ENCODE measurements at regions not wholly inside any gene's neighbourhood (a gene's known extent, or its start where the extent isn't known, plus 50 kb on each side); places are given as distances from the start of the nearest gene placed in this dataset.

DNA sequence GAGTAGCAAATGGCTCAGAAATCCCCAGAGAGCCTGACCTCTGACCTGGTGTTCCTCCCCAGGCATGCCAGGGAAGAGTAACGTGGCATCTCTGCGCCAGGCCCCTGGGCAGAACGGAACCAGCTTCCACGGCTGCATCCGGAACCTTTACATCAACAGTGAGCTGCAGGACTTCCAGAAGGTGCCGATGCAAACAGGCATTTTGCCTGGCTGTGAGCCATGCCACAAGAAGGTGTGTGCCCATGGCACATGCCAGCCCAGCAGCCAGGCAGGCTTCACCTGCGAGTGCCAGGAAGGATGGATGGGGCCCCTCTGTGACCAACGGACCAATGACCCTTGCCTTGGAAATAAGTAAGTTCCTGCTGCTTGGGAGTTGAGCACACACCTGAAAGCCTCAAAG lies 83.4 kb upstream of the PACRGL start:
- TF ChIP-seq, protein P1, sequence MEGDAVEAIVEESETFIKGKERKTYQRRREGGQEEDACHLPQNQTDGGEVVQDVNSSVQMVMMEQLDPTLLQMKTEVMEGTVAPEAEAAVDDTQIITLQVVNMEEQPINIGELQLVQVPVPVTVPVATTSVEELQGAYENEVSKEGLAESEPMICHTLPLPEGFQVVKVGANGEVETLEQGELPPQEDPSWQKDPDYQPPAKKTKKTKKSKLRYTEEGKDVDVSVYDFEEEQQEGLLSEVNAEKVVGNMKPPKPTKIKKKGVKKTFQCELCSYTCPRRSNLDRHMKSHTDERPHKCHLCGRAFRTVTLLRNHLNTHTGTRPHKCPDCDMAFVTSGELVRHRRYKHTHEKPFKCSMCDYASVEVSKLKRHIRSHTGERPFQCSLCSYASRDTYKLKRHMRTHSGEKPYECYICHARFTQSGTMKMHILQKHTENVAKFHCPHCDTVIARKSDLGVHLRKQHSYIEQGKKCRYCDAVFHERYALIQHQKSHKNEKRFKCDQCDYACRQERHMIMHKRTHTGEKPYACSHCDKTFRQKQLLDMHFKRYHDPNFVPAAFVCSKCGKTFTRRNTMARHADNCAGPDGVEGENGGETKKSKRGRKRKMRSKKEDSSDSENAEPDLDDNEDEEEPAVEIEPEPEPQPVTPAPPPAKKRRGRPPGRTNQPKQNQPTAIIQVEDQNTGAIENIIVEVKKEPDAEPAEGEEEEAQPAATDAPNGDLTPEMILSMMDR (IDR thresholded peaks at IDR 0.05; ENCODE audit: low read depth, low read length) = no peak
- no peak overlapping the region for H3K4me3 ChIP-seq (ENCODE audit: low read depth, low read length)

DNA sequence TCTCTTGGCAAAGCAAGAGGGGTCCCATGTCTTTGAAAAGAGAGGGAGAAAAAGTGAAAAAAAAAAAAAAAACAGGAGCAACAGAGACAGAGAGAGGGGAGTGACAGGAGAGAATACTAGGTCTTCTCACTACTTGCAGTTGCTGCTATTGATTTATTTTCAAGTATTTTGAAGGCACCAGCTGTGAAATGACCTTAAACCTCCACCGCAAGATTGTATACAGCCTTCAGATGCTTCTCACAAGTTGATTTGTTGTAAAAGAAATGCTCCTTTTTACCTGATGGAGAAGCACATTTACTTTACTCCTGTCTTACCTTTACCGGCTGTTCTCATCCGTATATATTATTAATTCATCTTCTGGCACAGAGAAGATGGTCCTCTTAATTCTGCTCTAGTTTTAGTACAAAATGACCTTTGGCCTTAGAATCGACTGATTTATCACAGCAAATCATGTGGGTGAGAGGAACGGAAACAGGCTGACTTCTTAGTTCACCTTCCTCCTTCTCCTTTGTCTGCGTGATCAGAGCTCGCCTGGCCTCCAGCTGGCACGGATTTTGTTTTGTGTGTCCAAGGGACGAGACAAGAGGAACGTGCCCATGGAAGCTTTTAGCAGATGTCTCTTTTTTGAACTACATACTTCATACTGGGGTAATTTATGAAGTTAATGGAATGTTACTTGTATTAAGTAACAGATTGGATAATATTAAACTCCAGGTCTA lies 82.4 kb upstream of the PACRGL start:
- TF ChIP-seq, protein P1 (IDR thresholded peaks at IDR 0.05; ENCODE audit: low read depth, low read length) = no peak
- no peak overlapping the region for H3K4me3 ChIP-seq (ENCODE audit: low read depth, low read length)

DNA sequence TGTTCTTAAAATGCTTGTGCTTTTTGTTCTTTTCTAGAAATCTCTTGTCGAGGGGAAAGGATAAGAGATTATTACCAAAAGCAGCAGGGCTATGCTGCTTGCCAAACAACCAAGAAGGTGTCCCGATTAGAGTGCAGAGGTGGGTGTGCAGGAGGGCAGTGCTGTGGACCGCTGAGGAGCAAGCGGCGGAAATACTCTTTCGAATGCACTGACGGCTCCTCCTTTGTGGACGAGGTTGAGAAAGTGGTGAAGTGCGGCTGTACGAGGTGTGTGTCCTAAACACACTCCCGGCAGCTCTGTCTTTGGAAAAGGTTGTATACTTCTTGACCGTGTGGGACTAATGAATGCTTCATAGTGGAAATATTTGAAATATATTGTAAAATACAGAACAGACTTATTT lies 81.5 kb upstream of the PACRGL start:
- TF ChIP-seq, protein P1 (IDR thresholded peaks at IDR 0.05; ENCODE audit: low read depth, low read length) = no peak
- no peak overlapping the region for H3K4me3 ChIP-seq (ENCODE audit: low read depth, low read length)

DNA sequence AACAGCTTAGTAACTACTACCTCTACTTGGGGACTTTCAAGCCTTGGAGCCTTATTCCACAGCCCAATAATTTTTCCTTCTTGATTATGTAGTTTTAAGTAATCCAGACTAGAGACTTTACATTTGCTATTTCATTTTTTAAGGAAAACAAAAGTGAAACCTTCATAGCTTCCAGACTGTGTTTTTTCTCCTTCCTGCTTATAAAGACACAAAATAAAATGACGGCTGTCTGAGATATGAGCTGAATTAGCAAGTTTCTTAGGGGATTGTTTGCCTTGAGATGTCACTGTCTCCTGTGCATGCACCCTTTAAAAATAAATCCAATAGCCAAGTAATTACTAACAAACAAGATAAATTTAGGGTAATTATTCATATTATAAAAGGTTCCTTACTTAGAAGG lies 78.8 kb upstream of the PACRGL start:
- TF ChIP-seq, protein P1 (IDR thresholded peaks at IDR 0.05; ENCODE audit: low read depth, low read length) = no peak
- no peak overlapping the region for H3K4me3 ChIP-seq (ENCODE audit: low read depth, low read length)

DNA sequence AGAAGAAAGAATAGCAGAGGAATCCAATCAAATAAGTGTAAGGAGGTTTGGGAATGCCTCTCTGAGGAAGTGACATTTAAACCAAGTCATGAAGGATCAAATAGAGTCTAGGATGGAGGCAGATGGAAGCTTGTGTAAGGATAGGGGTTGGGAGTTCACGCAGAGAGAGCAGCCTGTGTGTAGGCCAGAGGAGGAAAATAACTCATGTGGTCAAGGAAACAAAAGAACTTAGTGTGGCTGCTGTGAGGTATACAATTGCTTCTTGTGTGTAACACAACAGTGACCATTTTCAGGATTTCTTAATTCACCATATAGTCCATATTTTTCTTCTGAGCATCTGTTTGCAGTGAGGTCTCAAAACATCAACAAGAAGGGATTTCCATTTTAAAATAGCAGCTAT lies 77.6 kb upstream of the PACRGL start:
- TF ChIP-seq, protein P1 (IDR thresholded peaks at IDR 0.05; ENCODE audit: low read depth, low read length) = no peak
- no peak overlapping the region for H3K4me3 ChIP-seq (ENCODE audit: low read depth, low read length)

DNA sequence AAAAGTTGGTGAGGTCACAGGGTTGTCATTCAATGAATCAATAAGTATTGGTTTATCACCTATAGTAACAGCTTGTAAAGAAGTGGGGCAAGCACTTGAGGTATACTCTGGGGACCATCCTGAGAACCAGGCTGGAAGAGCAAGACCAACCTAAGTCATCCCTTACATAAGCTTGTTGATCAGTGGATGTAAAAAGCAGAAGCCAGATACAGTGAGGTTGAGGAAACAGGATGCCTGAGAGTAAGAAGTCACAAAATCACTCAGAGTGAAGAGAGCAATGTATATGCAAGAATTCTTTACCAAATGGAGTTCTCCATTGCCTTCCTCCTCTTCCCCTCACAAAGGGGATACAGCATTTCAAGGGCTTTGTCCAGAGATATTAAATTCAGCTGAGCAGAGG lies 76.3 kb upstream of the PACRGL start:
- TF ChIP-seq, protein P1 (IDR thresholded peaks at IDR 0.05; ENCODE audit: low read depth, low read length) = no peak

DNA sequence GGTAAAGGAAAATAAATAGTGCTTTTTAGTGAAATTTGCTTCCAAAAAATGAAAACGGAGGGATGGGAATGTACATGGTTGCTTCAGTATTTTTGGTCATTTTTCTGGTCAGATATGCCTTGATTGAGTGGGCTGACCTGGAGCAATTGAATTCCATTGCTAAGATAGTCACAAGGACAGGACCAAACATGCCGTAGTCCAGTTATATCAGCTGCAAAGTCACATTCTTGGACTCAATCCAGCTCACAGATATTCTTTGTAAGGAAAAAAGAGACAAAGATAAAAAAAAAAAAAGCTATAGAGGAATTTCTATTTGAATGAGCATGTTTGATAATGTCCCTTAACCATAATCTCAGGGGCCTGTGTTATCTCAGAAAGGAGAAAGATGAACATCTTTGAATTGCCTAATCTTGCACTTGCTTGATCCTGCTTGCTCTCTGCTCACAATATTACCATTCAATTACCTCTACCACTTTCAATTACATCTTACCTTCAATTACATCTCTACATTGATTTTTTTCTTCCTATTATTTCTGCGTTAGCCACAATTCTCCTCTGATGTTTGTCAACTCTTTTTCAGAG lies 75.4 kb upstream of the PACRGL start:
- H3K4me3 ChIP-seq (ENCODE audit: low read depth, low read length) = no peak overlapping the region
- TF ChIP-seq, protein P1 (IDR thresholded peaks at IDR 0.05; ENCODE audit: low read depth, low read length) = no peak

More for the DNA sequence above, 76.3 kb upstream of the PACRGL start:
- H3K4me3 ChIP-seq (ENCODE audit: low read depth, low read length) = no peak overlapping the region
